ENCODE measurements at regions not wholly inside any gene's neighbourhood (a gene's known extent, or its start where the extent isn't known, plus 50 kb on each side); places are given as distances from the start of the nearest gene placed in this dataset.
A peak's percentile ranks its signal among the peaks of the same experiment; 100 is the strongest.

DNA sequence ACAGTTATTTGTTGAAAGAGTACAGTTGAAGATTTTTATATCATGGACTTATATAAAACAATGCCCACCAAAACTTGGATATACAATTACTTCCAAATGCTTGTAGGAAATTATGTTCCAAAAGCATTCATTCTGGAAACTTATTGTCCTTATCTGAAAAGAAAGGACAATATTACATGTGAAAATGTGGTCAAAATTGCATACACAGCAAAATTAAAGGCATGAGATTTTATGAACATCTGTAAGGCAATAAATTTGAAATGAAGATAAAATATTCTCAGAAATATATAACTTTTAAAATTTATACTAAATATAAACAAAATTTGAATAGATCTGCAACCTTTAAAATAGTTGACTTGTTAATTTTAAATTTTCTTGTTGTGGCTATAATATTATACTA is 1173.8 kb downstream of the NLGN4X start:
- H3K4me3 ChIP-seq (ENCODE audit: low read length) = no peak overlapping the region
- H3K27me3 ChIP-seq (ENCODE audit: control insufficient read depth in 1 of 2, insufficient read depth in 2 of 2, low read length in 2 of 2) = no peaks in the 10 kb centered on the region
- POLR2A ChIA-PET = no interaction called here
- H3K27ac Mint-ChIP-seq = no peak overlapping the region
- ATAC-seq (ENCODE audit: poor library complexity) = no peak
- no peak overlapping the region for H3K27ac ChIP-seq (ENCODE audit: low read depth in 1 of 2, low read length in 2 of 2)
- TF ChIP-seq, protein P1, sequence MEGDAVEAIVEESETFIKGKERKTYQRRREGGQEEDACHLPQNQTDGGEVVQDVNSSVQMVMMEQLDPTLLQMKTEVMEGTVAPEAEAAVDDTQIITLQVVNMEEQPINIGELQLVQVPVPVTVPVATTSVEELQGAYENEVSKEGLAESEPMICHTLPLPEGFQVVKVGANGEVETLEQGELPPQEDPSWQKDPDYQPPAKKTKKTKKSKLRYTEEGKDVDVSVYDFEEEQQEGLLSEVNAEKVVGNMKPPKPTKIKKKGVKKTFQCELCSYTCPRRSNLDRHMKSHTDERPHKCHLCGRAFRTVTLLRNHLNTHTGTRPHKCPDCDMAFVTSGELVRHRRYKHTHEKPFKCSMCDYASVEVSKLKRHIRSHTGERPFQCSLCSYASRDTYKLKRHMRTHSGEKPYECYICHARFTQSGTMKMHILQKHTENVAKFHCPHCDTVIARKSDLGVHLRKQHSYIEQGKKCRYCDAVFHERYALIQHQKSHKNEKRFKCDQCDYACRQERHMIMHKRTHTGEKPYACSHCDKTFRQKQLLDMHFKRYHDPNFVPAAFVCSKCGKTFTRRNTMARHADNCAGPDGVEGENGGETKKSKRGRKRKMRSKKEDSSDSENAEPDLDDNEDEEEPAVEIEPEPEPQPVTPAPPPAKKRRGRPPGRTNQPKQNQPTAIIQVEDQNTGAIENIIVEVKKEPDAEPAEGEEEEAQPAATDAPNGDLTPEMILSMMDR (IDR thresholded peaks at IDR 0.05) = no peak
- H3K27me3 Mint-ChIP-seq = no peaks in the 10 kb centered on the region
- no peak for DNase-seq
- intact Hi-C loops (cut with DNase I, micrococcal nuclease) = no loop called here
- no peak overlapping the region for H3K4me3 Mint-ChIP-seq
- CTCF ChIA-PET = no interaction called here
- H3K36me3 Mint-ChIP-seq (ENCODE audit: low read depth) = no peaks in the 10 kb centered on the region
- no peaks in the 10 kb centered on the region for H3K4me1 Mint-ChIP-seq (ENCODE audit: low read depth)
- no peaks in the 10 kb centered on the region for H3K9me3 Mint-ChIP-seq
- H3K9me3 ChIP-seq (ENCODE audit: control insufficient read depth in 1 of 2, insufficient read depth in 1 of 2, low read length in 2 of 2) = no peaks in the 10 kb centered on the region
- no peaks in the 10 kb centered on the region for H3K36me3 ChIP-seq (ENCODE audit: insufficient read depth, low read length)
- no peaks in the 10 kb centered on the region for H3K4me1 ChIP-seq (ENCODE audit: insufficient read depth, low read length)

DNA sequence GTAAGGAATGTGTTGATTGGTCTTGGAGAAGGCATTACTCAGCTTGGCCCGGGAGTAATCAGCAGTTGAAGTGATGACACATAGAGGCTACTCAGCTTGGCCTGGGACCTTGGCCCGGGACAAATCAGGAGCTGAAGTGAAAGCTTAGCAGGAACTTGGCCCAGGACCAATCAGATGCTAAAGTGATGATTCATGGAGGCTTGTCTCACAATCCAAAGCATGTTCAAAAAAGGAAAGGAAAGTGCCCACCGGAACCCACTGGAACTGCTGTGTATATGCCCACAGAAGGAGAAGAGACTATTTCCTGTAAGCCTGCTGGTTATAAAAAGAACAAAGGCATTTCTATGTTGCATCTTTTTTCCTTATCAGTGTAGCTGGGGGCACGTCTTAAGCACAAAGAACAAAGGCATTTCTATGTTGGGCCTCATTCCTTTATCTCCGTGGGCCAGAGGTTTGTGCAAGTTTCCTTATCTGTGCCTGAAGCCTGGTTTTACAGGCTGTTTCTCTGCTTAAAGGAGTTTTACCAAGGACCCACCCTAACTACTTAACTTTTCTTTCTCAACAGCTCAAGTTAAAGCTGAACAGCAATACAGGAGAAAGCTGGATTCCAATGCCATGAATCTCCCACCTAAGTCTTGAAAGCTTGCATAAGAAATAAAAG is 1176.7 kb downstream of the NLGN4X start:
- H3K27ac Mint-ChIP-seq = no peak overlapping the region
- intact Hi-C loops (cut with DNase I, micrococcal nuclease) = no loop called here
- Histone ChIP-seq H3K36me3 (ENCODE audit: insufficient read depth, low read length) (no peaks in the 10 kb centered on the region), H3K27ac (ENCODE audit: low read depth in 1 of 2, low read length in 2 of 2) (no peak overlapping the region), H3K9me3 (ENCODE audit: control insufficient read depth in 1 of 2, insufficient read depth in 1 of 2, low read length in 2 of 2) (no peaks in the 10 kb centered on the region), H3K4me1 (ENCODE audit: insufficient read depth, low read length) (no peaks in the 10 kb centered on the region), H3K4me3 (ENCODE audit: low read length) (no peak overlapping the region), H3K27me3 (ENCODE audit: control insufficient read depth in 1 of 2, insufficient read depth in 2 of 2, low read length in 2 of 2) (no peaks in the 10 kb centered on the region)
- POLR2A ChIA-PET = no interaction called here
- DNase-seq = peak in 2 of 14 experiments; percentile 18 to 28
- no peaks in the 10 kb centered on the region for H3K4me1 Mint-ChIP-seq (ENCODE audit: low read depth)
- no peaks in the 10 kb centered on the region for H3K9me3 Mint-ChIP-seq
- TF ChIP-seq, protein P1 (IDR thresholded peaks at IDR 0.05) = no peak
- no peaks in the 10 kb centered on the region for H3K36me3 Mint-ChIP-seq (ENCODE audit: low read depth)
- no peak for ATAC-seq (ENCODE audit: poor library complexity)
- no peak overlapping the region for H3K4me3 Mint-ChIP-seq
- CTCF ChIA-PET = no interaction called here
- no peaks in the 10 kb centered on the region for H3K27me3 Mint-ChIP-seq

DNA sequence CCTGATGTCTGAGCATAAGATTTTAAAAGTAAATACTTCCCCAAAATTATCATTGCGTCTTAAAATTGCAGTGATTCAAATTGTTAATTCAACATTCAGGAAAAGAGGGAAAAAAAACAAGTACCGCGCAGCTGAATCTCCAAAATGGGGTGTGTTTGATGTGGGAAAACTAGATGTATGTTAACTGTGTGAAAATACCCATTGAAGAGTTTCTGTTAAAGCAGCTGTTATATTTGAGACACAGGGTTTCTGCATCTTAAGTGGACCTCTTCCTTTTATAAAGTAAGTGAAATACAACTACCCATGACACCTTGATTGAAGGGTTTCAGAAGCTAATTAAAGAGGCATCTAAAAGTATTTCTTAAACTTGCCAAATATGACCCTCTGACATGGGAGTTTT is 1186.1 kb downstream of the NLGN4X start:
- POLR2A ChIA-PET = no interaction called here
- peaks cover 2% of the 10 kb centered on the region for H3K9me3 Mint-ChIP-seq
- ATAC-seq (ENCODE audit: poor library complexity) = no peak

More for the DNA sequence above, 1186.1 kb downstream of the NLGN4X start:
- Mint-ChIP-seq H3K4me3 (no peak overlapping the region), H3K36me3 (ENCODE audit: low read depth) (no peaks in the 10 kb centered on the region), H3K27me3 (no peaks in the 10 kb centered on the region), H3K4me1 (ENCODE audit: low read depth) (no peaks in the 10 kb centered on the region), H3K27ac (no peak overlapping the region)
- Histone ChIP-seq H3K9me3 (ENCODE audit: control insufficient read depth in 1 of 2, insufficient read depth in 1 of 2, low read length in 2 of 2) (no peaks in the 10 kb centered on the region), H3K27ac (ENCODE audit: low read depth in 1 of 2, low read length in 2 of 2) (no peak overlapping the region), H3K27me3 (ENCODE audit: control insufficient read depth in 1 of 2, insufficient read depth in 2 of 2, low read length in 2 of 2) (no peaks in the 10 kb centered on the region), H3K4me1 (ENCODE audit: insufficient read depth, low read length) (no peaks in the 10 kb centered on the region), H3K4me3 (ENCODE audit: low read length) (no peak overlapping the region), H3K36me3 (ENCODE audit: insufficient read depth, low read length) (no peaks in the 10 kb centered on the region)
- intact Hi-C loops (cut with DNase I, micrococcal nuclease) = no loop called here
- TF ChIP-seq, protein P1 (IDR thresholded peaks at IDR 0.05) = no peak
- CTCF ChIA-PET = no interaction called here
- no peak for DNase-seq

All from CD4-positive, alpha-beta T cell (primary cell).